T-cell (primary cell): ENCODE measurements at regions not wholly inside any gene's neighbourhood (a gene's known extent, or its start where the extent isn't known, plus 50 kb on each side); places are given as distances from the start of the nearest gene placed in this dataset.

Experiments
- ATAC-seq, 4 experiments: fragments of 200-7000 bp in 3 of 4; fragments of 150-1000 bp in 1 of 4; cut with Tn5 transposase; replicated peaks in 1 of 4; 1 replicate in 3 of 4; 2 replicates in 1 of 4; pipeline ENCODE4 v1.10.0; 2021; ENCODE audit warnings: moderate library complexity in 3 of 4, mild to moderate bottlenecking in 2 of 4, moderate number of reproducible peaks in 1 of 4
- CTCF ChIA-PET, 2 donors: fragments of 300-600 bp; sonication (Branson Sonifier 250); formaldehyde crosslinking; loops; one replicate each; lab custom pipeline; 2022; ENCODE audit warnings: antibody characterized with exemption in 2 of 2; lab: Charles Lee
- POLR2A ChIA-PET, 2 donors: fragments of 300-600 bp; sonication (Branson Sonifier 250); formaldehyde crosslinking; loops; one replicate each; lab custom pipeline; 2022; ENCODE audit warnings: antibody characterized with exemption in 2 of 2; lab: Charles Lee
- DNase-seq, 35 experiments: peaks; one replicate each; pipeline versions ENCODE4 v3.0.0 to v3.0.0-alpha.2; 2013 to 2023
- H3K27ac ChIP-seq: one replicate; pipeline ENCODE4 v1.5.1; 2013; ENCODE audit warnings: low read length
- H3K27me3 ChIP-seq, 2 experiments: replicated peaks in 1 of 2; 1 replicate in 1 of 2; 2 replicates in 1 of 2; pipeline versions ENCODE4 v1.6.1 to v1.7.0; 2013; ENCODE audit warnings: low read length in 1 of 2, mixed read lengths in 1 of 2; ENCODE audit not compliant: control insufficient read depth in 2 of 2, insufficient read depth in 2 of 2; ENCODE audit errors: extremely low read depth in 1 of 2
- H3K36me3 ChIP-seq, 2 donors: 1 replicate in 1 of 2; 2 replicates in 1 of 2; pipeline versions ENCODE4 v1.6.1 to v1.7.0; 2013; ENCODE audit warnings: low read length in 1 of 2; ENCODE audit not compliant: control insufficient read depth in 2 of 2, insufficient read depth in 1 of 2; ENCODE audit errors: extremely low read depth in 1 of 2
- H3K4me1 ChIP-seq, 2 experiments: 1 replicate in 1 of 2; 2 replicates in 1 of 2; pipeline versions ENCODE4 v1.6.1 to v1.7.0; 2013; ENCODE audit warnings: low read length in 2 of 2, mixed read lengths in 1 of 2; ENCODE audit not compliant: insufficient read depth in 2 of 2, control insufficient read depth in 1 of 2; ENCODE audit errors: extremely low read depth in 1 of 2
- H3K4me3 ChIP-seq, 2 donors: 1 replicate in 1 of 2; 2 replicates in 1 of 2; pipeline versions ENCODE4 v1.5.1 to v1.7.0; 2013; ENCODE audit warnings: mild to moderate bottlenecking in 2 of 2, low read length in 1 of 2, moderate library complexity in 1 of 2; ENCODE audit not compliant: control insufficient read depth in 1 of 2; ENCODE audit errors: extremely low read depth in 1 of 2
- H3K9me3 ChIP-seq: 2 replicates; pipeline ENCODE4 v1.7.0; 2013
- H3K27ac Mint-ChIP-seq, 2 donors: one replicate each; pipeline ENCODE4 v1.8.0; 2020 to 2021; ENCODE audit warnings: mild to moderate bottlenecking in 2 of 2, mixed read lengths in 2 of 2
- H3K27me3 Mint-ChIP-seq, 2 donors: one replicate each; pipeline ENCODE4 v1.8.0; 2021 to 2022; ENCODE audit warnings: mixed read lengths in 2 of 2
- H3K36me3 Mint-ChIP-seq: one replicate; pipeline ENCODE4 v1.8.0; 2021; ENCODE audit warnings: mixed read lengths
- H3K4me1 Mint-ChIP-seq, 3 donors: one replicate each; pipeline ENCODE4 v1.8.0; 2020 to 2022; ENCODE audit warnings: mixed read lengths in 3 of 3, mild to moderate bottlenecking in 1 of 3
- H3K4me3 Mint-ChIP-seq, 3 donors: one replicate each; pipeline ENCODE4 v1.8.0; 2020 to 2022; ENCODE audit warnings: mild to moderate bottlenecking in 3 of 3, mixed read lengths in 3 of 3, moderate library complexity in 3 of 3
- H3K9me3 Mint-ChIP-seq, 3 donors: one replicate each; pipeline ENCODE4 v1.8.0; 2020 to 2022; ENCODE audit warnings: mixed read lengths in 3 of 3
- WGBS: methylation state at CpG from one replicate; pipeline ENCODE4 v1.1.5; 2013; ENCODE audit warnings: missing lambda C conversion rate; ENCODE audit not compliant: insufficient coverage; 5-methylcytosine and 5-hydroxymethylcytosine counted together

DNA sequence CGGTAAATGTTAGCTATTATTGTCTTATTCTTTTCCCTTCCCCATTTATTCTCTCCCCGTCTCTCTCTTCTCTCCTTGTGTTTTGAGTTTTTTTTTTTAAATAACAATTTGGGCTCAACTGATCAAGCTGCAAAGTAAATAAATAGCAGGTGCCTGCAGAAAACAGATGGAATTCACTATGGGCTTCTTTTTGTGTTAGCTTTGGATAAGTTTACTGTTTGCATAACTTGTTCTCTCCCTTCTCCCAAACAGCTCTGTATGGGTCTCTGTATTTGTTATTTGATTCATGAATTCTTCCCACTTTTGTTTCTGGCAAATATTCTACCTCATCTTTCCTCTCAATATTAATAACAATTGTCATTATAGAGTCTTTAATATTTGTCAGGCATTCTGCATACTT, 111.8 kb upstream of the ASTN2 start:
- no peaks in the 10 kb centered on the region for H3K27me3 Mint-ChIP-seq
- H3K27ac Mint-ChIP-seq, result no peak overlapping the region
- H3K27ac ChIP-seq, result no peak overlapping the region
- no peak overlapping the region for H3K4me3 Mint-ChIP-seq
- DNase-seq (no peak), ATAC-seq (no peak)
- H3K4me1 Mint-ChIP-seq, result no peaks in the 10 kb centered on the region
- H3K36me3 Mint-ChIP-seq, result no peaks in the 10 kb centered on the region
- H3K9me3 Mint-ChIP-seq, result peaks cover 0 to 3% (median 0%) of the 10 kb centered on the region in 3 donors
- POLR2A ChIA-PET, result no interaction called here
- WGBS, result no CpG with 5 or more reads among the region's 2 CpGs
- no peaks in the 10 kb centered on the region for H3K27me3 ChIP-seq
- H3K4me1 ChIP-seq, result no peaks in the 10 kb centered on the region
- no peaks in the 10 kb centered on the region for H3K9me3 ChIP-seq
- H3K4me3 ChIP-seq, result no peak overlapping the region
- CTCF ChIA-PET, result interaction anchor here in 1 of 2 donors (0.5 kb wide), 1 partner anchor 26 kb away, joined by 6 read pairs; no protein-coding TSS in a partner anchor
- H3K36me3 ChIP-seq, result no peaks in the 10 kb centered on the region

- H3K4me3 ChIP-seq, result no peak overlapping the region
- H3K36me3 ChIP-seq, result no peaks in the 10 kb centered on the region
- WGBS, result 57% methylated on average over 1 of the region's 2 CpGs
- ATAC-seq (no peak), DNase-seq (no peak)
- H3K4me3 Mint-ChIP-seq, result no peak overlapping the region
- peaks cover 5 to 8% (median 7%) of the 10 kb centered on the region in 3 donors for H3K9me3 Mint-ChIP-seq
- H3K27ac ChIP-seq, result no peak overlapping the region
- H3K9me3 ChIP-seq, result no peaks in the 10 kb centered on the region
- no peaks in the 10 kb centered on the region for H3K27me3 Mint-ChIP-seq
- CTCF ChIA-PET, result no interaction called here
- H3K27ac Mint-ChIP-seq, result no peak overlapping the region
- H3K36me3 Mint-ChIP-seq, result no peaks in the 10 kb centered on the region
- no peaks in the 10 kb centered on the region for H3K4me1 Mint-ChIP-seq
- no peaks in the 10 kb centered on the region for H3K27me3 ChIP-seq
- H3K4me1 ChIP-seq, result no peaks in the 10 kb centered on the region
- POLR2A ChIA-PET, result no interaction called here
Observed at GRCh38 chr9:117523531-117524153, 108.8 kb upstream of the ASTN2 start.

DNA sequence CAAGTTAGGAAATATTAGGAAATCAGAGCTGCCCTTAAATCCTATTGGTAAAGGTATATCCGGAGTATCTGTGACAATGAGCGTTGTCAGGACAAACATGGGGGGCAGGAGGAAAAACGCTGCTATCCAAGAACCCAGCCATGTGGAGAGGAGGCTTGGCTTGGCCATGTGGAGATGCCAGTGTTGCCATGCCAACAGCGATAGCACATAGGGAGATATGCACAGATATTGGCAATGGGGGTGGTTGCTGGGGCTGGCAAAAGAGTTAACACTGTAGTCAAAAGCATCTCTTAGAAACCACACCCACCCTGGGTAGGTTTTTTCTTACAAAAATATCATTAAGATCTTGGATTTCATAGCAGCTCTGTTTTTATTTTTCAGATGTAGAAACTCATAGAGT, 106.4 kb upstream of the ASTN2 start:
- CTCF ChIA-PET, result no interaction called here
- Histone ChIP-seq H3K36me3 (no peaks in the 10 kb centered on the region), H3K4me3 (no peak overlapping the region), H3K4me1 (no peaks in the 10 kb centered on the region), H3K27ac (no peak overlapping the region), H3K9me3 (no peaks in the 10 kb centered on the region), H3K27me3 (no peaks in the 10 kb centered on the region)
- no peaks in the 10 kb centered on the region for H3K36me3 Mint-ChIP-seq
- POLR2A ChIA-PET, result no interaction called here
- no peak for ATAC-seq
- no peaks in the 10 kb centered on the region for H3K4me1 Mint-ChIP-seq
- no peaks in the 10 kb centered on the region for H3K27me3 Mint-ChIP-seq
- H3K27ac Mint-ChIP-seq, result no peak overlapping the region
- DNase-seq, result no peak
- 69% methylated on average over 3 of the region's 4 CpGs for WGBS
- peaks cover 8 to 11% (median 11%) of the 10 kb centered on the region in 3 donors for H3K9me3 Mint-ChIP-seq
- H3K4me3 Mint-ChIP-seq, result no peak overlapping the region

GRCh38 chr9:117516676-117517632, 102.1 kb upstream of the ASTN2 start:
- ChIA-PET POLR2A (no interaction called here), CTCF (no interaction called here)
- Histone ChIP-seq H3K4me1 (no peaks in the 10 kb centered on the region), H3K27me3 (no peaks in the 10 kb centered on the region), H3K4me3 (no peak overlapping the region), H3K9me3 (no peaks in the 10 kb centered on the region), H3K36me3 (no peaks in the 10 kb centered on the region), H3K27ac (no peak overlapping the region)
- H3K27ac Mint-ChIP-seq, result no peak overlapping the region
- H3K4me1 Mint-ChIP-seq, result no peaks in the 10 kb centered on the region
- H3K9me3 Mint-ChIP-seq, result peaks cover 8 to 18% (median 11%) of the 10 kb centered on the region in 3 donors
- DNase-seq, result no peak
- H3K4me3 Mint-ChIP-seq, result no peak overlapping the region
- 74% methylated on average over 3 of the region's 4 CpGs for WGBS
- no peaks in the 10 kb centered on the region for H3K36me3 Mint-ChIP-seq
- H3K27me3 Mint-ChIP-seq, result no peaks in the 10 kb centered on the region
- no peak for ATAC-seq

DNA sequence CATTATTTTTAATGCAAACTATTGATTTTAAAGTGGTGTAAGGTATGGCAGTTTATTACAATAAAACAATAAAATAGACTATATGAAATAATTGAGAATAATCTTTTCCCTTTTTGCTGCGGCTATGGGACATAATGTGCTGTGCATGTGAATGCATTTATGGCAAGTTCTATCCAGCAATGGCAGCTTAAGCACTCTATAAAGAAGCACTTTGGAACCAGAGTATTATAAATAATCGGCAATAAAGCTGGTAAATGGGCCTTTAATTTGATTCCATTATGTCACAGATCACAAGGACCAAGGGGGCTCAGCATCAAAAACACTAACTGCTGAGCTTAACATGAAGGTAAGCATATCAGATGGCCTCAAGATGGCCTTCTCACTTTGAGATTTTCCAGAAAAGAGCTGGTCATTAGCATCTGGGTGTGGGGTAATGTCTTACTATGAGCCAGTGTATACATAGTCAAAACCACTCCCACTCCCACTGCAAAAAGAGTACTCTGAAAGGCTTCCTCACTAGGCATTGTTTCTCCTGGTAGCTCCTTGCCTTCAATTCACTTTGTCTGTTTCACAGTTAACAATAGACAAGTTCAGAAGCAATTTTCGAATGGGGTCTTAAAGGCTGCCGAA, 97.1 kb upstream of the ASTN2 start:
- POLR2A ChIA-PET, result no interaction called here
- peaks cover 0 to 4% of the 10 kb centered on the region in 2 donors for H3K27me3 Mint-ChIP-seq
- no peak for ATAC-seq
- H3K4me1 Mint-ChIP-seq, result no peaks in the 10 kb centered on the region
- H3K36me3 ChIP-seq, result no peaks in the 10 kb centered on the region
- H3K4me1 ChIP-seq, result no peaks in the 10 kb centered on the region
- CTCF ChIA-PET, result no interaction called here
- H3K27me3 ChIP-seq, result no peaks in the 10 kb centered on the region
- H3K27ac ChIP-seq, result no peak overlapping the region
- no peak overlapping the region for H3K4me3 Mint-ChIP-seq
- no peak for DNase-seq
- peaks cover 0 to 7% (median 4%) of the 10 kb centered on the region in 3 donors for H3K9me3 Mint-ChIP-seq
- 86% methylated on average over 1 of the region's 4 CpGs for WGBS
- H3K27ac Mint-ChIP-seq, result no peak overlapping the region
- no peaks in the 10 kb centered on the region for H3K36me3 Mint-ChIP-seq
- no peaks in the 10 kb centered on the region for H3K9me3 ChIP-seq
- no peak overlapping the region for H3K4me3 ChIP-seq

DNA sequence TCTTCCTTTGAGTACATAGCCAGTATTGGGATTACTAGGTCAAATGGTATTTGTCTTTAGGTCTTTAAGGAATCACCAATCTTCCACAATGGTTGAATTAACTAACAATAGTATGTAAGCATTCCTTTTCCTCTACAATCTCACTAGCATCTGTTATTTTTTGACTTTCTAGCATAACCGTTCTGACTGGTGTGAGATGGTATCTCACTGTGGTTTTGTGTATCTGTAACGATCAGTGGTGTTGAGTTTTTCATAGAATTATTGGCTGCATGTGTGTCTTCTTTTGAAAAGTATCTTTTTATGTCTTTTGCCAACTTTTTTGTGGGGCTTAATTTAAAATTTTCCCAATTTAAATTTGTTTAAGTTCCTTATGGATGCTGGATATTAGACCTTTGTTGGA, 81.5 kb upstream of the ASTN2 start:
- Histone ChIP-seq H3K4me3 (no peak overlapping the region), H3K36me3 (no peaks in the 10 kb centered on the region), H3K27me3 (no peaks in the 10 kb centered on the region), H3K9me3 (no peaks in the 10 kb centered on the region), H3K27ac (no peak overlapping the region), H3K4me1 (no peaks in the 10 kb centered on the region)
- Mint-ChIP-seq H3K27me3 (no peaks in the 10 kb centered on the region), H3K9me3 (peaks cover 2 to 13% (median 8%) of the 10 kb centered on the region in 3 donors), H3K4me3 (no peak overlapping the region), H3K4me1 (no peaks in the 10 kb centered on the region), H3K27ac (no peak overlapping the region), H3K36me3 (no peaks in the 10 kb centered on the region)
- ChIA-PET CTCF (no interaction called here), POLR2A (no interaction called here)
- ATAC-seq (no peak), DNase-seq (no peak)
- WGBS, result no CpG with 5 or more reads among the region's 2 CpGs
